Left lung (tissue), 4 donors: ENCODE measurements at regions not wholly inside any gene's neighbourhood (a gene's known extent, or its start where the extent isn't known, plus 50 kb on each side); places are given as distances from the start of the nearest gene placed in this dataset.

Experiments used
- ATAC-seq: fragments of 200-7000 bp; cut with Tn5 transposase; one replicate; pipeline ENCODE4 v1.9.1; 2020; ENCODE audit warnings: moderate library complexity
- DNase-seq, 4 donors: peaks; one replicate each; pipeline ENCODE4 v3.0.0-alpha.2; 2013 to 2020
- H3K27ac ChIP-seq, 2 donors: fragments of 200-600 bp; sonication (generic) in 1 of 2; one replicate each; pipeline versions ENCODE4 v1.5.0 to v1.8.0; 2020 to 2021
- H3K27me3 ChIP-seq, 2 donors: fragments of 200-600 bp; sonication (generic) in 1 of 2; one replicate each; pipeline versions ENCODE4 v1.5.0 to v1.8.0; 2020 to 2021
- H3K36me3 ChIP-seq, 2 donors: fragments of 200-600 bp; sonication (generic) in 1 of 2; one replicate each; pipeline versions ENCODE4 v1.5.0 to v1.8.0; 2020 to 2021
- H3K4me1 ChIP-seq, 2 donors: fragments of 200-600 bp; one replicate each; pipeline ENCODE4 v1.8.0; 2021
- H3K4me3 ChIP-seq, 2 donors: fragments of 200-600 bp; sonication (generic) in 1 of 2; one replicate each; pipeline versions ENCODE4 v1.5.0 to v1.8.0; 2020 to 2021; ENCODE audit warnings: mild to moderate bottlenecking in 1 of 2
- H3K9me3 ChIP-seq, 2 donors: fragments of 200-600 bp; sonication (generic) in 1 of 2; one replicate each; pipeline versions ENCODE4 v1.5.0 to v1.8.0; 2020 to 2021
- CTCF ChIP-seq, 2 donors: fragments of 200-600 bp; sonication (generic) in 1 of 2; IDR thresholded peaks; one replicate each; pipeline versions ENCODE4 v1.5.0 to v1.8.0; 2021; ENCODE audit warnings: antibody characterized with exemption in 2 of 2
- intact Hi-C, 2 donors: fragments of 100-400 bp; cut with DNase I; formaldehyde crosslinking; loops; one replicate each; pipeline versions ENCODE4 v1.11.2 to v1.14.2; 2022
- donor health status: DM: no; HTN: yes; CAD: no.
- donor health status: DM: no; HTN: no; CAD: no.

GRCh38 chr7:15042285-15043065 is 139.9 kb upstream of the DGKB start:
- ATAC-seq (no peak), DNase-seq (no peak)
- H3K36me3 ChIP-seq, result no peaks in the 10 kb centered on the region
- no peak overlapping the region for H3K4me3 ChIP-seq
- TF ChIP-seq CTCF (IDR thresholded peaks at IDR 0.05), result no peak
- no peak overlapping the region for H3K27ac ChIP-seq
- no peaks in the 10 kb centered on the region for H3K4me1 ChIP-seq
- intact Hi-C loops, result no loop called here
- no peaks in the 10 kb centered on the region for H3K27me3 ChIP-seq
- no peaks in the 10 kb centered on the region for H3K9me3 ChIP-seq

- intact Hi-C loops, result no loop called here
- TF ChIP-seq CTCF (IDR thresholded peaks at IDR 0.05), result no peak
- DNase-seq, result no peak
- Histone ChIP-seq H3K27ac (no peak overlapping the region), H3K9me3 (no peaks in the 10 kb centered on the region), H3K4me3 (no peak overlapping the region), H3K4me1 (no peaks in the 10 kb centered on the region), H3K27me3 (no peaks in the 10 kb centered on the region), H3K36me3 (no peaks in the 10 kb centered on the region)
- no peak for ATAC-seq
Observed at GRCh38 chr7:15041226-15041625, 138.7 kb upstream of the DGKB start.

DNA sequence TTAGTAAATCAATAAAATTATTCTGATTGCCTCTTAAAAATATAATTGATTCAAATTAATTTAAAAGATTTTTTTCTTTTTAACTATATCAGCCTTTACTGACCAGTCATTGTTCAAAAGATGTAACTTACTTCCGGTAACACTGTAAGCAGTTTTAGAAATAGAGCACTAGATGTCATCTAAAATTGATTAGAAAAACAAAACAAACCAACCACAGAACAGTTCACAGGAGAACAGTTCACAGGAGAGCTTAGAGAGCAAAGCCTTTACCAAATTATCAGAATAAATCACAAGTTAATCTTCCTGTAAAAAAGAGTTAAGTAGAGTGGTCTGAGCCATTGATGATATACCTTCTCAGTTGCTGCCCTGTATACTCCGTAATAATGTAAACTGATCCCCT is 133.3 kb upstream of the DGKB start:
- Histone ChIP-seq H3K4me1 (no peaks in the 10 kb centered on the region), H3K36me3 (no peaks in the 10 kb centered on the region), H3K4me3 (no peak overlapping the region), H3K9me3 (no peaks in the 10 kb centered on the region), H3K27me3 (no peaks in the 10 kb centered on the region), H3K27ac (no peak overlapping the region)
- no peak for TF ChIP-seq CTCF (IDR thresholded peaks at IDR 0.05)
- DNase-seq (no peak), ATAC-seq (no peak)
- intact Hi-C loops, result no loop called here

- no peaks in the 10 kb centered on the region for H3K4me1 ChIP-seq
- DNase-seq, result no peak
- no peak overlapping the region for H3K27ac ChIP-seq
- no peaks in the 10 kb centered on the region for H3K9me3 ChIP-seq
- ATAC-seq, result no peak
- H3K4me3 ChIP-seq, result no peak overlapping the region
- no peak for TF ChIP-seq CTCF (IDR thresholded peaks at IDR 0.05)
- H3K36me3 ChIP-seq, result no peaks in the 10 kb centered on the region
- intact Hi-C loops, result no loop called here
- no peaks in the 10 kb centered on the region for H3K27me3 ChIP-seq
Observed at GRCh38 chr7:15033039-15033438, 130.5 kb upstream of the DGKB start.

DNA sequence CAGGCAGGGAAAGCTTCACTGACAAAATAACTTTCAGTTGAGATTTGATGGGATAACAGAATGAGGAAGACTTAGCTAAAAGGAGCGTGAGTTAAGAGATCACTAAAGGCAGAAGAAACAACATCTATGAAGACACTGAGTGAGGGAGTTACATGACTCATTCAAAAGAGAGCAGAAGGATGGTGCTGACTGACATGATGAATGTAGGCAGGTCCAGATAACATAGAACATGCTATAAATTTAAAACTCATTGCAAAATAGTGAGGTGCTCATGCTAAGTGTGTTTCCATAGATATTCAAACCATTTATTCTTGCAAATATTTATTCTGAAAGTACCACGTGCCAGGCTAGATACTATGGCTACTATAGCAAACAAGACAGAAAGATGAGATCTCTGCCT is 116.4 kb upstream of the DGKB start:
- no peaks in the 10 kb centered on the region for H3K36me3 ChIP-seq
- ATAC-seq (no peak), DNase-seq (no peak)
- H3K27ac ChIP-seq, result no peak overlapping the region
- H3K4me1 ChIP-seq, result no peaks in the 10 kb centered on the region
- H3K4me3 ChIP-seq, result no peak overlapping the region
- no peaks in the 10 kb centered on the region for H3K9me3 ChIP-seq
- no peak for TF ChIP-seq CTCF (IDR thresholded peaks at IDR 0.05)
- intact Hi-C loops, result loop anchor here in 1 of 2 donors (10.0 kb wide), 1 partner anchor 304 kb away; no protein-coding TSS in a partner anchor
- no peaks in the 10 kb centered on the region for H3K27me3 ChIP-seq
